Mesenchymal stem cell (in vitro differentiated cells and primary cell): ENCODE measurements at regions not wholly inside any gene's neighbourhood (a gene's known extent, or its start where the extent isn't known, plus 50 kb on each side); places are given as distances from the start of the nearest gene placed in this dataset.
"Not testable (repeated sequence)": the region's sequence is repeated elsewhere in the genome, so short reads cannot be mapped to it uniquely, and the experiment has no call there.

Source experiments
- DNase-seq: peaks from one replicate; pipeline ENCODE4 v3.0.0-alpha.2; 2013
- H2AFZ ChIP-seq: one replicate; pipeline ENCODE4 v1.6.1; 2013; ENCODE audit warnings: low read depth, mild to moderate bottlenecking, control low read depth, inconsistent platforms, low read length, moderate library complexity
- H2AK5ac ChIP-seq: 2 replicates; pipeline ENCODE4 v1.6.1; 2013; ENCODE audit warnings: low read length, moderate library complexity, mild to moderate bottlenecking, inconsistent platforms; ENCODE audit not compliant: severe bottlenecking
- H2BK120ac ChIP-seq: one replicate; pipeline ENCODE4 v1.6.1; 2013; ENCODE audit warnings: low read depth, mild to moderate bottlenecking, inconsistent platforms, low read length, moderate library complexity
- H2BK12ac ChIP-seq, 2 experiments: one replicate each; pipeline ENCODE4 v1.6.1; 2013; ENCODE audit warnings: inconsistent platforms in 2 of 2, low read length in 2 of 2, mild to moderate bottlenecking in 2 of 2, moderate library complexity in 2 of 2, control low read depth in 1 of 2
- H2BK15ac ChIP-seq: one replicate; pipeline ENCODE4 v1.6.1; 2013; ENCODE audit warnings: mild to moderate bottlenecking, low read depth, inconsistent platforms; ENCODE audit not compliant: poor library complexity, severe bottlenecking
- H2BK5ac ChIP-seq: 2 replicates; pipeline ENCODE4 v1.6.1; 2013; ENCODE audit warnings: low read depth, mild to moderate bottlenecking, low read length, control low read depth, inconsistent platforms; ENCODE audit not compliant: poor library complexity, severe bottlenecking
- H3K14ac ChIP-seq, 2 experiments: one replicate each; pipeline ENCODE4 v1.6.1; 2013; ENCODE audit warnings: inconsistent platforms in 2 of 2, low read length in 2 of 2, control low read depth in 1 of 2, mild to moderate bottlenecking in 1 of 2, moderate library complexity in 1 of 2
- H3K18ac ChIP-seq, 2 experiments: one replicate each; pipeline ENCODE4 v1.6.1; 2013; ENCODE audit warnings: inconsistent platforms in 2 of 2, low read length in 2 of 2, control low read depth in 1 of 2, low read depth in 1 of 2, mild to moderate bottlenecking in 1 of 2
- H3K23ac ChIP-seq, 2 experiments: one replicate each; pipeline ENCODE4 v1.6.1; 2013; ENCODE audit warnings: inconsistent platforms in 2 of 2, low read length in 2 of 2, mild to moderate bottlenecking in 2 of 2, moderate library complexity in 2 of 2, control low read depth in 1 of 2
- H3K27ac ChIP-seq: 2 replicates; pipeline ENCODE4 v1.5.1; 2013; ENCODE audit warnings: mild to moderate bottlenecking, moderate library complexity, low read length, control low read depth, inconsistent platforms; ENCODE audit not compliant: poor library complexity, severe bottlenecking
- H3K27me3 ChIP-seq, 2 experiments: 2 replicates each; pipeline versions ENCODE4 v1.6.1 to v1.7.0; 2013; ENCODE audit warnings: low read length in 2 of 2, mild to moderate bottlenecking in 2 of 2, moderate library complexity in 2 of 2, control low read depth in 1 of 2, inconsistent platforms in 1 of 2; ENCODE audit not compliant: control insufficient read depth in 1 of 2, insufficient read depth in 1 of 2
- H3K36me3 ChIP-seq, 2 experiments: 2 replicates each; pipeline versions ENCODE4 v1.6.1 to v1.7.0; 2013; ENCODE audit warnings: low read length in 2 of 2, control low read depth in 1 of 2, inconsistent platforms in 1 of 2, low read depth in 1 of 2, mild to moderate bottlenecking in 1 of 2; ENCODE audit not compliant: insufficient read depth in 2 of 2, control insufficient read depth in 1 of 2
- H3K4ac ChIP-seq, 2 experiments: one replicate each; pipeline ENCODE4 v1.6.1; 2013; ENCODE audit warnings: inconsistent platforms in 2 of 2, low read length in 2 of 2, mild to moderate bottlenecking in 2 of 2, moderate library complexity in 2 of 2, control low read depth in 1 of 2, low read depth in 1 of 2
- H3K4me1 ChIP-seq: 2 replicates; pipeline ENCODE4 v1.6.1; 2013; ENCODE audit warnings: low read depth, low read length, control low read depth; ENCODE audit not compliant: control insufficient read depth, insufficient read depth
- H3K4me2 ChIP-seq: 2 replicates; pipeline ENCODE4 v1.6.1; 2013; ENCODE audit warnings: low read length, mild to moderate bottlenecking, inconsistent platforms; ENCODE audit not compliant: poor library complexity, severe bottlenecking
- H3K4me3 ChIP-seq, 2 experiments: 2 replicates each; pipeline versions ENCODE4 v1.5.1 to v1.7.0; 2013; ENCODE audit warnings: low read length in 2 of 2, mild to moderate bottlenecking in 2 of 2, control low read depth in 1 of 2, low read depth in 1 of 2; ENCODE audit not compliant: insufficient read depth in 1 of 2
- H3K79me1 ChIP-seq: replicated peaks from 2 replicates; pipeline ENCODE4 v1.6.1; 2013; ENCODE audit warnings: mild to moderate bottlenecking, control low read depth, low read length, inconsistent platforms; ENCODE audit not compliant: poor library complexity, severe bottlenecking
- H3K9ac ChIP-seq: 2 replicates; pipeline ENCODE4 v1.7.0; 2013; ENCODE audit warnings: mild to moderate bottlenecking, low read length, moderate library complexity
- H3K9me3 ChIP-seq: 2 replicates; pipeline ENCODE4 v1.7.0; 2013; ENCODE audit warnings: mild to moderate bottlenecking, low read length; ENCODE audit not compliant: control insufficient read depth
- H4K8ac ChIP-seq: one replicate; pipeline ENCODE4 v1.6.1; 2013; ENCODE audit warnings: inconsistent platforms, mild to moderate bottlenecking, low read length, moderate library complexity
- H4K91ac ChIP-seq: one replicate; pipeline ENCODE4 v1.6.1; 2013; ENCODE audit warnings: mild to moderate bottlenecking, low read length, inconsistent platforms
- WGBS: methylation state at CpG from one replicate; pipeline ENCODE4 v1.1.7; 2013; ENCODE audit warnings: mixed read lengths; 5-methylcytosine and 5-hydroxymethylcytosine counted together

DNA sequence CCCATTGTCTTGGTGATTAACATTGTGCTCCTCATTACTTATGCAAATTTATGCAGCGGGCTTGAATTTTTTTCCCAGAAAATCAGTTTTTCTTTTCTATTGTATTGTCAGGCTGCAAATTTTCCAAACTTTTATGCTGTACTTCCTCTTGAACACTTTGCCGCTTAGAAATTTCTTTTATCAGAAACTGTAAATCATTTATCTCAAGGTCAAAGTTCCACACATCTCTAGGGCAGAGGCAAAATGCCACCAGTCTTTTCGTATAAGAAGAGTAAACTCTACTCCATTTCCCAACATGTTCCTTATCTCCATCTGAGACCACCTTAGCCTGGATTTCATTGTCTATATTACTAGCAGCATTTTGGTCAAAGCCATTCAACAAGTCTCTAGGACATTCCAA is 113.9 kb upstream of the OLFM3 start:
- Histone ChIP-seq H4K8ac (no peak overlapping the region), H3K4me3 (no peak overlapping the region), H3K27ac (no peak overlapping the region), H3K79me1 (no peaks in the 10 kb centered on the region), H2BK12ac (no peak overlapping the region), H2BK120ac (no peak overlapping the region), H2BK5ac (no peak overlapping the region), H3K23ac (no peak overlapping the region), H3K4me2 (no peak overlapping the region), H2BK15ac (no peak overlapping the region), H3K18ac (no peak overlapping the region), H3K36me3 (no peaks in the 10 kb centered on the region), H2AK5ac (no peak overlapping the region), H3K9me3 (peaks cover 3% of the 10 kb centered on the region), H2AFZ (no peak overlapping the region), H4K91ac (no peak overlapping the region), H3K4ac (no peak overlapping the region), H3K27me3 (no peaks in the 10 kb centered on the region), H3K14ac (no peak overlapping the region), H3K4me1 (no peaks in the 10 kb centered on the region), H3K9ac (no peak overlapping the region)
- no peak for DNase-seq
- WGBS, result 92% methylated on average over 3 of the region's 3 CpGs

- not testable (repeated sequence) for H3K23ac ChIP-seq, H3K4me1 ChIP-seq, H3K4me2 ChIP-seq, H3K4ac ChIP-seq, H2BK120ac ChIP-seq, DNase-seq, H3K27ac ChIP-seq, H2BK5ac ChIP-seq, H3K79me1 ChIP-seq, H3K14ac ChIP-seq, H4K8ac ChIP-seq, H2AFZ ChIP-seq, H2BK15ac ChIP-seq, H2AK5ac ChIP-seq, H3K36me3 ChIP-seq, H3K4me3 ChIP-seq, H3K9ac ChIP-seq, H4K91ac ChIP-seq, H3K18ac ChIP-seq, H3K9me3 ChIP-seq, H2BK12ac ChIP-seq, H3K27me3 ChIP-seq
- WGBS, result 66% methylated on average over 2 of the region's 2 CpGs
Measured at GRCh38 chr1:102109493-102109892, 112.8 kb upstream of the OLFM3 start.

DNA sequence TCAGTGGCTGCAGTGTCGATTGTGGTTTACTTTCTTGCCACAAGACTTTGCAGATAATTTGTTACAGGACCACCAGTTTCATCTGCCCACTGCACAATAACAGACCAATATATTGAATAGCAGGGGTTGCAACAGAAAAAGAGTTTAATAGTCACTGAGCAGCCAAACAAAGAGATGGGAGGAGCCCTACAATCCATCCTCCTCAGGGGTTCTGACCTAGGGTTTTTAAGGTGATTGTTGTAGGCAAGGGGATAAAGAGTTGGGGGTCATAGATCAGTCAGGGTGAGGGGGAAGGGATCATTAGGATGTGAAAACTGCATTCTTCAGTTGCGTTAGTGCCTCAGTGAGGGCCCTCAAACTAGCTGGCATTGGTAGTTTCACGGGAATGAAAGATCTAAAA is 110.7 kb upstream of the OLFM3 start:
- Histone ChIP-seq H2BK120ac (no peak overlapping the region), H3K4me2 (no peak overlapping the region), H3K14ac (no peak overlapping the region), H3K79me1 (no peaks in the 10 kb centered on the region), H3K4me3 (no peak overlapping the region), H3K23ac (no peak overlapping the region), H4K8ac (no peak overlapping the region), H2BK12ac (no peak overlapping the region), H3K27me3 (no peaks in the 10 kb centered on the region), H4K91ac (no peak overlapping the region), H3K4me1 (no peaks in the 10 kb centered on the region), H3K18ac (no peak overlapping the region), H3K9ac (no peak overlapping the region), H2AK5ac (no peak overlapping the region), H3K27ac (no peak overlapping the region), H2AFZ (no peak overlapping the region), H3K9me3 (peaks cover 3% of the 10 kb centered on the region), H3K36me3 (no peaks in the 10 kb centered on the region), H3K4ac (no peak overlapping the region), H2BK5ac (no peak overlapping the region), H2BK15ac (no peak overlapping the region)
- 53% methylated on average over 3 of the region's 3 CpGs for WGBS
- DNase-seq, result no peak

DNA sequence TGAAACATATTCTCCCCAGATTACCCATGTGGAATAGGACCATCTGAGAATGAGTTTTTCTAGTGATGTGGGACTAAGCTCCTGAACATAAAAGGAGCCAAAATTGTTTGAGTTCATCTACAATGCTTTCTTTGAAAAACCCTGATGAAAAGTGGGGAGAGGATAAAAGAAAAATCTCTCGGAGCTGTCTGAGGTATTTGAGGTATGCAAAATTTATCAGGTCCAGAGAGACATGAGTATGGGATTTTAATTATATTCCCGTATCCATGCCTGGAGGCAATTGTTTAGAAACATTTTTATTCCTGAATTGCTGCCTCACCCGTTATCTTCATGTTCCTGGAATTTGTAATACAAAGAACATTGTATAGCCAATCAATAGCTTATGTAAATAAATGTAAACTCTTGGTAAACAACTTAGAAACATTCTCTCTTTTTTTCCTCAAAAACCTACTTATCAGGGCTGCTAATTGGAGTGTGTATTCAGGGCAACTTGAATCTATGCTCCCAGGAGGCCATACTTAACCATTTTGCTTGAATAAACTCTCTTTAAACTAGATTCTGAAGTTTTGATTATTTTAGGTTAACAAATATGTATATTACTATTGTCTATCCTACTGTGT is 109.3 kb upstream of the OLFM3 start:
- Histone ChIP-seq H3K4me3 (no peak overlapping the region), H3K4ac (no peak overlapping the region), H3K27me3 (no peaks in the 10 kb centered on the region), H3K18ac (no peak overlapping the region), H2BK5ac (no peak overlapping the region), H2BK12ac (no peak overlapping the region), H3K36me3 (no peaks in the 10 kb centered on the region), H3K4me1 (no peaks in the 10 kb centered on the region), H2AFZ (no peak overlapping the region), H3K27ac (no peak overlapping the region), H3K9ac (no peak overlapping the region), H2BK120ac (no peak overlapping the region), H2AK5ac (no peak overlapping the region), H2BK15ac (no peak overlapping the region), H4K91ac (no peak overlapping the region), H3K23ac (no peak overlapping the region), H3K9me3 (peaks cover 3% of the 10 kb centered on the region), H3K79me1 (no peaks in the 10 kb centered on the region), H3K14ac (no peak overlapping the region), H3K4me2 (no peak overlapping the region), H4K8ac (no peak overlapping the region)
- 74% methylated on average over 2 of the region's 3 CpGs for WGBS
- no peak for DNase-seq
